Hepatocyte (in vitro differentiated cells): ENCODE measurements at regions not wholly inside any gene's neighbourhood (a gene's known extent, or its start where the extent isn't known, plus 50 kb on each side); places are given as distances from the start of the nearest gene placed in this dataset.

Experiments
- CTCF ChIP-seq: fragments of 200-600 bp; sonication (generic); IDR thresholded peaks from 2 replicates; pipeline ENCODE4 v1.5.1; 2016; ENCODE audit warnings: antibody characterized with exemption, mild to moderate bottlenecking; ENCODE audit not compliant: poor library complexity
- EZH2 ChIP-seq: fragments of 200-600 bp; sonication (generic); IDR thresholded peaks from 2 replicates; pipeline ENCODE4 v1.6.1; 2016; ENCODE audit warnings: antibody characterized with exemption, mild to moderate bottlenecking, borderline replicate concordance

- no peak for TF ChIP-seq CTCF
- TF ChIP-seq EZH2 = no peak
Measured at GRCh38 chr11:24155792-24156191, 341.1 kb upstream of the LUZP2 start.
